Spinal cord (tissue), 9 donors: ENCODE measurements at regions not wholly inside any gene's neighbourhood (a gene's known extent, or its start where the extent isn't known, plus 50 kb on each side); places are given as distances from the start of the nearest gene placed in this dataset.
"Not testable (repeated sequence)": the region's sequence is repeated elsewhere in the genome, so short reads cannot be mapped to it uniquely, and the experiment has no call there.

Experiments used
- DNase-seq, 6 donors: peaks; one replicate each; pipeline versions ENCODE4 v3.0.0 to v3.0.0-alpha.2; 2013 to 2015; ENCODE audit warnings: low spot score in 6 of 6, low read depth in 4 of 6
- H3K27ac ChIP-seq: one replicate; pipeline ENCODE4 v1.5.1; 2013; ENCODE audit warnings: low read depth, low read length, control low read depth
- H3K27me3 ChIP-seq: one replicate; pipeline ENCODE4 v1.6.1; 2013; ENCODE audit warnings: low read length; ENCODE audit not compliant: control insufficient read depth, insufficient read depth
- H3K36me3 ChIP-seq: one replicate; pipeline ENCODE4 v1.6.1; 2013; ENCODE audit warnings: low read length; ENCODE audit not compliant: control insufficient read depth, insufficient read depth
- H3K4me1 ChIP-seq: one replicate; pipeline ENCODE4 v1.6.1; 2013; ENCODE audit warnings: low read length; ENCODE audit not compliant: control insufficient read depth, insufficient read depth
- H3K4me3 ChIP-seq: one replicate; pipeline ENCODE4 v1.5.1; 2013; ENCODE audit warnings: low read depth, low read length, control low read depth
- H3K9me3 ChIP-seq: one replicate; pipeline ENCODE4 v1.6.1; 2013; ENCODE audit warnings: low read length; ENCODE audit not compliant: control insufficient read depth, insufficient read depth
- WGBS: methylation state at CpG from one replicate; pipeline ENCODE4 v1.1.5; 2013; ENCODE audit warnings: missing lambda C conversion rate; ENCODE audit not compliant: insufficient coverage; 5-methylcytosine and 5-hydroxymethylcytosine counted together
- donor health status: healthy.

DNA sequence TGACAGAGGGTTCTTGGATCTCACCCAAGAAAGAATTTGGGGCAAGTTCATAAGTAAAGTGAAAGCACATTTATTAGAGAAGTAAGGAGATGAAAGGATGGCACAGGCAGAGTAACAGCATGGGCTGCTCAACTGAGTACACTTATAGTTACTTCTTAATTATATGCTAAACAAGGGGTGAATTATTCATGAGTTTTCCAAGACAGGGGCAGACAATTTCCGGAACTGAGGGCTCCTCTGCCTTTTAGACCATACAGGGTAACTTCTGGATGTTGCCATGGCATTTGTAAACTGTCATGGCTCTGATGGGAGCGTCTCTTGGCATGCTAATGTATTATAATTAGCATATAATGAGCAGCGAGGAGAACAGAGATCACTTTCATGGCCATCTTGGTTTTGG is 221.2 kb upstream of the STT3B start:
- WGBS, result 61% methylated on average over 3 of the region's 3 CpGs
- H3K27me3 ChIP-seq, result no peaks in the 10 kb centered on the region
- no peaks in the 10 kb centered on the region for H3K36me3 ChIP-seq
- no peaks in the 10 kb centered on the region for H3K9me3 ChIP-seq
- H3K4me1 ChIP-seq, result no peaks in the 10 kb centered on the region
- no peak for DNase-seq
- no peak overlapping the region for H3K4me3 ChIP-seq
- H3K27ac ChIP-seq, result no peak overlapping the region

DNA sequence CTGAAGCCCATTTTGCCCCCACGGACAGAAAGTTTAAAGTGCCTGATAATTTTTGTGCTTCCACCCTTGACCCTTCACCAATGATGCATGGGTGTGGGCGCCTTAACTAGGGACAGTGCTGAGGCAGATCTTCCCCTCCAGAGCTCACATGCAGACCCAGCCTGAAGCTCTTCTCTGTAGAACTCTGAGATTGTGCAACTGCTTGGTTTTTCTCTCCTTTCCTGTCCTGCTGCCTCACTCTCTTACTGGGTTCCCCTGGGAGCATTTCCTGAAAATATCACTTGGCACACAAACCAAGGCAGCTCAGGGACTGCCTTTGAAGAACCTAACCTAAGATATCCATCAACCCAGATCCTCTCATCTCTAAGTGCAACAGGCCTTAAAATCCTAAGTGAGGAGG is 220.3 kb upstream of the STT3B start:
- no peaks in the 10 kb centered on the region for H3K9me3 ChIP-seq
- no peak for DNase-seq
- no peak overlapping the region for H3K4me3 ChIP-seq
- H3K27me3 ChIP-seq, result no peaks in the 10 kb centered on the region
- 58% methylated on average over 2 of the region's 2 CpGs for WGBS
- H3K4me1 ChIP-seq, result no peaks in the 10 kb centered on the region
- no peaks in the 10 kb centered on the region for H3K36me3 ChIP-seq
- H3K27ac ChIP-seq, result no peak overlapping the region

DNA sequence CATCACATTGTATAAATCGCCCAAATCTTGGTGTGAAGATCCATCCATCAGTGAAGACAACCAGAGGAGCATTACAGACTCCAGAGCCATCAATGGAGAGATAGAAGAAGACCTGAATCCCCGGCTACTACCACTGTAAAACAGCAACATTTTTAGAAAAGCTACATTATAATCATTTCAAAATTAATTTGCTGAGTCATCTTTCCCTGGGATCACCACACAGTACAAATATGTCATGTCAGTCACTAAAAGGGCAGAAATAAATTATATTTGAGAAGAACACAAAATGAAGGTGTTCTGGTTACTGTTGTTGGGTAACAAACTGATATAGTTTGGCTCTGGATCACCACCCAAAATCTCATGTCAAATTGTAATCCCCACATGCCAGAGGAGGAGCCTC is 218.5 kb upstream of the STT3B start:
- no peaks in the 10 kb centered on the region for H3K27me3 ChIP-seq
- no peak overlapping the region for H3K27ac ChIP-seq
- H3K4me3 ChIP-seq, result no peak overlapping the region
- no peaks in the 10 kb centered on the region for H3K4me1 ChIP-seq
- DNase-seq, result no peak
- H3K9me3 ChIP-seq, result no peaks in the 10 kb centered on the region
- H3K36me3 ChIP-seq, result no peaks in the 10 kb centered on the region
- WGBS, result 100% methylated on average over 1 of the region's 2 CpGs

DNA sequence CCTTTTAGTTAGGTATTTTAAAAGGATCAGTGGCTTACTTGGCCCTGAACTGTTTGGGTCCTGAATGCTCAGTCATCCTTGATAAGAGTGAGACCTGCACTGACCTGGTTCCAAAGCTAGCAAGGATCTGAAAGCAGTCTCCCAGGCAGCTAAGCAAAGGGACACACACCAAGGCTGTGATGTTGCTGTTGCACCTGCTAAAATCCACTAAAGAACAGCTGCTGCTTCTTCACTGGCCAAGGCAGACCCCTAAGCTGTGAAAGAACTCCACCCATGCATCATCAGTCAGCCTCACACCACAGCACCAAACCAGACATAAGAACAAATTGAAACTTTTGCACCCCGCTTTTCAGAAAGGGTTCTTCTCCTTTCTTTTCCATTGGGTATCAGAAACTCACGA is 213.4 kb upstream of the STT3B start:
- DNase-seq, result no peak
- no peaks in the 10 kb centered on the region for H3K9me3 ChIP-seq
- 100% methylated on average over 2 of the region's 2 CpGs for WGBS

DNA sequence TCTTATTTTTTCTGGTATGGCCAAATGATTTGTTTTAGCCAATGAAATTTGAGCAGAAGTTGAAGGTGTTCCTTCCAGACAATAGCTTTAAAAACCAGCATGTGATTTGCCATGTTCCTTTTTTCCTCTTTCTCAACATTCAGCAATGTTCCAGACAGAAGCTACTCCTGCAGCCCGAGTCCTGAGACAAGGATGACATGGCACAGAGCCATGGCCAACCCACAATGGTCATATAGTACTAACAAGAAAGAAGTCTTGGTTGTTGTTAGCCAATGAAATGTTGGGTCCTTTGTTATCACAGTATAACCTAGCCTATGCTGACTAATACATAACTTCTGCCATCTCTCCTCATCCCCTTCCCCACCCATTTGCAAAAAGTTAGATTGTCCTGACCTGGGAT is 211.1 kb upstream of the STT3B start:
- H3K4me3 ChIP-seq, result no peak overlapping the region
- WGBS, result no CpG with 5 or more reads among the region's 1 CpG

More for the DNA sequence above, 213.4 kb upstream of the STT3B start:
- Histone ChIP-seq H3K4me3 (no peak overlapping the region), H3K27me3 (no peaks in the 10 kb centered on the region), H3K4me1 (no peaks in the 10 kb centered on the region), H3K27ac (no peak overlapping the region), H3K36me3 (no peaks in the 10 kb centered on the region)

DNA sequence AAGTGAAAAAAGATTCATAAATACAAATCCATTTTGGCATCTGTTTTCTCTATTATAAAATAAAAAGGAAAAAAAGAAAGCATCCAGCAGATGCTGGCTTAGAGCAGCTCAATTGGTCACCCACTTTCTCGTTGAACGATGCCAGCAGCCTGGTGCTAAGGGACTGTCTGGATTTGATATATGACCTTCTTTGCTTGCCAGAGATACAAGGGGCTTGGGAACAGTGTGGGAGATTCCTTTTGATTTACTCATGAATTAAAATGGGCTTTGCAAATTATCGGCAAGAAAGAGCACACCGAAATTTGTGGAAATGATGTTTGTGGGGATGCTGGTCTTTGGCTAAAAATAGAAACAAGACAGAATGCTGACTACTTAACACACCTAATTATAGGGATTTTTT is 210.3 kb upstream of the STT3B start:
- DNase-seq, result peak in 3 of 6 donors; percentile 38 to 62 (median 38)
- no peak overlapping the region for H3K4me3 ChIP-seq
- H3K4me1 ChIP-seq, result no peaks in the 10 kb centered on the region
- no peaks in the 10 kb centered on the region for H3K36me3 ChIP-seq
- 25% methylated on average over 2 of the region's 4 CpGs for WGBS
- no peaks in the 10 kb centered on the region for H3K9me3 ChIP-seq
- H3K27ac ChIP-seq, result no peak overlapping the region
- H3K27me3 ChIP-seq, result no peaks in the 10 kb centered on the region

More for the DNA sequence above, 211.1 kb upstream of the STT3B start:
- H3K27me3 ChIP-seq, result no peaks in the 10 kb centered on the region
- no peak overlapping the region for H3K27ac ChIP-seq
- DNase-seq, result no peak
- H3K9me3 ChIP-seq, result no peaks in the 10 kb centered on the region
- H3K4me1 ChIP-seq, result no peaks in the 10 kb centered on the region
- no peaks in the 10 kb centered on the region for H3K36me3 ChIP-seq

DNA sequence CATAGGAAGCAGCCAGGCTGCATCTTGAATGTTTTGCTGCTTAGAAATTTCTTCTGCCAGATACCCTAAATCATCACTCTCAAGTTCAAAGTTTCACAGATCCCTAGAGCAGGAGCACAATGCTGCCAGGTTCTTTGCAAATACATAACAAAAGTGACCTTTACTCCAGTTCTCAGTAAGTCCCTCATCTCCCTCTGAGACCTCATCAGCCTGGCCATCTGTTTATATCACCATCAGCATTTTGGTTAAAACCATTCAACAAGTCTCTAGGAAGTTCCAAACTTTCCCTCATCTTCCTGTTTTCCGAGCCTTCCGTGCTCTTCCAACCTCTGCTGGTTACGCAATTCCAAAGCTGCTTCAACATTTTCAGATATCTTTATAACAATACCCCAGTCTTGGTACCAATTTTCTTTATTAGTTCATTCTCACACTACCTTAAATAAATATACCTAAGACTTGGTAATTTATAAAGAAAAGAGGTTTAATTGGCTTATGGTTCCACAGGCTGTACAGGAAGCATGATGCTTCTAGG is 204.8 kb upstream of the STT3B start:
- not testable (repeated sequence) for H3K4me1 ChIP-seq, H3K4me3 ChIP-seq, H3K27me3 ChIP-seq, H3K9me3 ChIP-seq, H3K27ac ChIP-seq, H3K36me3 ChIP-seq, DNase-seq
- WGBS, result 100% methylated on average over 3 of the region's 3 CpGs

DNA sequence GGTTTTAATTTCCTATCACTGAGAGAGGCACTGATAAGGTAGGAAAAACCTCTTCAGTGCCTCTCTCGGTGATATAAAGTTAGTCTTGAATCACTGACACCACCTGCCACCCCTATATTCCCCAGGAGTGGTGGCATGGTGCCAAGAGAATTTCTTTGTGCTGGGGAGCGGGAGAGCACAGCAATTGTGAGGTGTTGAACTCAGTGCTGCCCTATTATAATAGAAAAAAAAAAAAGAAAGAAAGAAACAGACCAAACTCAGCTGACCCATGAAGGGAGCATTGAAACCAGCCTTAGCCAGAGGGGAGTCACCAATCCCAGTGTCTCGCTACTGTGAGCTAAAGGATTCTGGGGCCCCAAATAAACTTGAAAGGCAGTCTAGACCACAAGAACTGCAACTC is 201.4 kb upstream of the STT3B start:
- no peak for DNase-seq
- Histone ChIP-seq H3K9me3 (no peaks in the 10 kb centered on the region), H3K27me3 (no peaks in the 10 kb centered on the region), H3K36me3 (no peaks in the 10 kb centered on the region), H3K4me3 (no peak overlapping the region), H3K4me1 (no peaks in the 10 kb centered on the region), H3K27ac (no peak overlapping the region)
- 78% methylated on average over 1 of the region's 3 CpGs for WGBS

DNA sequence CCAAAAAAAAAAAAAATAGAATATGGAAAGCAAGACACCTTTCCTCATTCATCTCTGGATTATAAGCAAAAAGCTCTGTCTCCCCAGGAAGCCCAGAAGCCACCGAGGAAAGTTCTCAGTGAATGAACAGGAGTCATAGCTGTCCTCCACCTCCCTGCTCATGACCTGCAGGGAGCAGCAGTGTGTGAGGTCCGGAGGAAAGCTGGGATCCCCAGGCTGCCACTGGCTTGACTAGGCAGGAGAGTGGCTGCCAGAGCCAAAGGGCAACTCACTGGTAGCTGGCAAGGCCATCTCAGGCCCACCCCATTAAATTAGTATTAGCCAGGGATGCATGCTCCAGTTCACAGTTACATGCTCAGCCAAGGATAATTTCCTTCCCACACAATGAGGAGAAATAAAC is 191.6 kb upstream of the STT3B start:
- H3K4me1 ChIP-seq, result peaks cover 3% of the 10 kb centered on the region
- WGBS, result 23% methylated on average over 2 of the region's 2 CpGs
- no peaks in the 10 kb centered on the region for H3K36me3 ChIP-seq
- DNase-seq, result peak in 1 of 6 donors; percentile 34
- H3K9me3 ChIP-seq, result no peaks in the 10 kb centered on the region
- H3K4me3 ChIP-seq, result no peak overlapping the region
- no peaks in the 10 kb centered on the region for H3K27me3 ChIP-seq
- H3K27ac ChIP-seq, result no peak overlapping the region

DNA sequence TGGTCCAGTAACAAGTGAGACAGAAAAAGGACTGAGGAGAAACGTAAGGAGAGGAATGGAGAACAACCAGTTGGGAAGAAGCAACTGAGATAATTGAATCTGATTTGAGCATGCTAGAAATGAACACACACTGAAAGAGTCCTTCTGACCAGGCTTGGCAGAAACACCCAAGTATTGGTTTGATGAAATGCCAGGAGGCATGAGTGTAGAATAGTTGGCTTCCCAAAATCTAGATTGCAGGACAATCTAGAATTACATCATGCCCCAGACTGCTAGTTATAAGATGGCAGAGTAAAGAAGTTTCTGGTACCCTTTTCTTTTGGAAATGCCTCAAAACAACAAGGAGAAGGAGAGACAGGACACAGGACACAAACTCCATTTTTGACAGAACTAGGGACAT is 189.7 kb upstream of the STT3B start:
- DNase-seq, result no peak
- Histone ChIP-seq H3K4me3 (no peak overlapping the region), H3K4me1 (peaks cover 3% of the 10 kb centered on the region), H3K27ac (no peak overlapping the region), H3K9me3 (no peaks in the 10 kb centered on the region), H3K27me3 (no peaks in the 10 kb centered on the region), H3K36me3 (no peaks in the 10 kb centered on the region)
- 100% methylated on average over 1 of the region's 1 CpG for WGBS
